NB4 (cell line): ENCODE measurements at regions not wholly inside any gene's neighbourhood (a gene's known extent, or its start where the extent isn't known, plus 50 kb on each side); places are given as distances from the start of the nearest gene placed in this dataset.

Experiments used
- DNase-seq: peaks from one replicate; pipeline ENCODE4 v3.0.0; 2010; ENCODE audit warnings: low read depth
- H3K4me3 ChIP-seq: one replicate; pipeline ENCODE4 v1.5.1; 2011; ENCODE audit warnings: mild to moderate bottlenecking, low read depth, low read length, moderate library complexity
- CTCF ChIP-seq: IDR thresholded peaks from one replicate; pipeline ENCODE4 v1.5.1; 2012; ENCODE audit warnings: low read depth, low read length
- MAX ChIP-seq: IDR thresholded peaks from 2 replicates; pipeline ENCODE4 v1.6.1; 2011; ENCODE audit warnings: low read depth, low read length
- MYC ChIP-seq: IDR thresholded peaks from 2 replicates; pipeline ENCODE4 v1.6.1; 2011; ENCODE audit warnings: low read depth, low read length
- POLR2A ChIP-seq: IDR thresholded peaks from 2 replicates; pipeline ENCODE4 v1.6.1; 2011; ENCODE audit warnings: mild to moderate bottlenecking; ENCODE audit not compliant: insufficient read length; ENCODE audit errors: extremely low read depth

DNA sequence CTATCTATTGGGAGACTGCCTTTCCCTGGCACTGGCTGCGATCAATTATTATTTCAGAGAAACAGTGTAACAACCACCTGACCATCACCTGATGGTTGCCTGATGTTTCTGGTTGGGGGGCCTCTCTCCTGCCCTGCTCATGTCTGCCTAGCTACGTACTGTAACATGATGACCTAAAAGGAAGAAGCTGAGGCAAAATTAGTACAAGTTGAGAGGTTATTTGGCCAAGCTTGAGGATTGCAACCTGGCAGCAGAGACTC lies 58.3 kb downstream of the OLFML3 start:
- TF ChIP-seq CTCF: no peak
- no peak for TF ChIP-seq MAX
- no peak overlapping the region for H3K4me3 ChIP-seq
- no peak for DNase-seq

GRCh38 chr1:114037962-114038816 lies 58.9 kb downstream of the OLFML3 start:
- no peak overlapping the region for H3K4me3 ChIP-seq
- TF ChIP-seq MAX: no peak
- no peak for TF ChIP-seq POLR2A
- TF ChIP-seq CTCF: no peak
- TF ChIP-seq MYC: no peak
- DNase-seq: no peak
